VCaP (cell line): ENCODE measurements at regions not wholly inside any gene's neighbourhood (a gene's known extent, or its start where the extent isn't known, plus 50 kb on each side); places are given as distances from the start of the nearest gene placed in this dataset.

Source experiments
- H3K27ac ChIP-seq: fragments of 450-650 bp; 2 replicates; pipeline ENCODE4 v1.5.1; 2017
- CTCF ChIP-seq: fragments of 450-650 bp; conservative IDR thresholded peaks from 2 replicates; pipeline ENCODE4 v1.5.1; 2017; ENCODE audit warnings: mild to moderate bottlenecking, moderate library complexity

GRCh38 chr4:31549256-31549655 lies 829.1 kb downstream of the PCDH7 start:
- TF ChIP-seq CTCF, result no peak
- H3K27ac ChIP-seq, result no peak overlapping the region

- H3K27ac ChIP-seq, result no peak overlapping the region
- no peak for TF ChIP-seq CTCF
Measured at GRCh38 chr4:31557437-31557836, 837.3 kb downstream of the PCDH7 start.

- no peak overlapping the region for H3K27ac ChIP-seq
Measured at GRCh38 chr4:31573554-31573953, 853.4 kb downstream of the PCDH7 start.

GRCh38 chr4:31575504-31575903 lies 855.3 kb downstream of the PCDH7 start:
- no peak overlapping the region for H3K27ac ChIP-seq
- no peak for TF ChIP-seq CTCF

More at GRCh38 chr4:31573554-31573953, 853.4 kb downstream of the PCDH7 start:
- no peak for TF ChIP-seq CTCF

- no peak for TF ChIP-seq CTCF
Measured at GRCh38 chr4:31580843-31581242, 860.7 kb downstream of the PCDH7 start.

GRCh38 chr4:31585503-31585902 lies 865.3 kb downstream of the PCDH7 start:
- TF ChIP-seq CTCF, result no peak

More at GRCh38 chr4:31580843-31581242, 860.7 kb downstream of the PCDH7 start:
- no peak overlapping the region for H3K27ac ChIP-seq

GRCh38 chr4:31592293-31592692 lies 872.1 kb downstream of the PCDH7 start:
- no peak overlapping the region for H3K27ac ChIP-seq
- no peak for TF ChIP-seq CTCF

More at GRCh38 chr4:31585503-31585902, 865.3 kb downstream of the PCDH7 start:
- no peak overlapping the region for H3K27ac ChIP-seq

GRCh38 chr4:31595496-31595895 lies 875.3 kb downstream of the PCDH7 start:
- no peak for TF ChIP-seq CTCF
- no peak overlapping the region for H3K27ac ChIP-seq
